Stimulated activated CD4-positive, alpha-beta T cell treated with anti-CD3 and anti-CD28 coated beads, TNF-alpha, amount 100 ng/mL, for 24 hours (primary cell): ENCODE measurements at regions not wholly inside any gene's neighbourhood (a gene's known extent, or its start where the extent isn't known, plus 50 kb on each side); places are given as distances from the start of the nearest gene placed in this dataset.

Experiments
- DNase-seq, 3 experiments: peaks; one replicate each; pipeline ENCODE4 v3.0.0-alpha.2; 2020; ENCODE audit warnings: low read depth in 3 of 3

DNA sequence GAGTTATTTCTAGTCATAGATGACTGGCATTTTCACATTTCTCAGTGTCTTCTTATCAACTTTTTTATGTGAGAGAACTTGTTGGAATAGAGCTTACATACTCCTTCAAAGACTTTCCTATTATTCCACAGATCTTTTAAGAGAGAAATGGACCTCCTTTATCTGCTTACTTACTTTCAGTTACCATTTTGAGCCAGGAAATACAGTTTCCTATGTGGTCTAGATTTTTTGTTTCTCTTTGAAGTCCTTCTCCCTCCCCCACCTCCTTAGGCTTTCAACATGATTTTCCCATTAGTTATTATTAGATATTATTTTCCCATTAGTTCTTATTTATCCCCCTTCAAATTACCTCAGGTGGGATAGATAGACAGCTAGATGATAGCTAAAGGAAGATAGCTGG lies 289.1 kb upstream of the ITGA1 start:
- no peak for DNase-seq

DNA sequence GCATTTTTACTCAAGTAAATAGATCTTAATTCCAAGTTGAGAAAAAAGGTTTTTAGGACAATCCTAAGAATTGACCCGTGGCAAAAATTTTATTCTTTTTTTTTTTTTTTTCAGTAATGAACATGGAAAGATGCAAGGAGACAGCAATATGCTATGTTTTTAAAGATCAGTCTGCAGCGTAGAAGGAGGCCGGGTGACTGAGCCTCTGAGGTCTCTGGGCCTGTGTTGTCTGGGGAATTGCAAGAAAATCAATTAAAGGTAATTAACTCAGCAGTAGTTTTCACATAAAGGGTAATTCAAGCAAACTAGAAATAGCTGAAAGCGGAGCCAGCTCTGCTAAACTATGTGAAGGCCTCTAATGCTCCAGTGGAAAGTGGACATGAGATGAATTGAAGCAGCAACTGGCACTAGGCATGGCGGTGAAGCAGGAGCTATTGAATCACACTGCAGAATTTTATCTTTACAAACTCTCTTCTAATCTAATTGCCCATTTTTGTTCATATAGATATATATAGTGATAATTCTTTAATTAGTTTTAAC lies 285.2 kb upstream of the ITGA1 start:
- no peak for DNase-seq

DNA sequence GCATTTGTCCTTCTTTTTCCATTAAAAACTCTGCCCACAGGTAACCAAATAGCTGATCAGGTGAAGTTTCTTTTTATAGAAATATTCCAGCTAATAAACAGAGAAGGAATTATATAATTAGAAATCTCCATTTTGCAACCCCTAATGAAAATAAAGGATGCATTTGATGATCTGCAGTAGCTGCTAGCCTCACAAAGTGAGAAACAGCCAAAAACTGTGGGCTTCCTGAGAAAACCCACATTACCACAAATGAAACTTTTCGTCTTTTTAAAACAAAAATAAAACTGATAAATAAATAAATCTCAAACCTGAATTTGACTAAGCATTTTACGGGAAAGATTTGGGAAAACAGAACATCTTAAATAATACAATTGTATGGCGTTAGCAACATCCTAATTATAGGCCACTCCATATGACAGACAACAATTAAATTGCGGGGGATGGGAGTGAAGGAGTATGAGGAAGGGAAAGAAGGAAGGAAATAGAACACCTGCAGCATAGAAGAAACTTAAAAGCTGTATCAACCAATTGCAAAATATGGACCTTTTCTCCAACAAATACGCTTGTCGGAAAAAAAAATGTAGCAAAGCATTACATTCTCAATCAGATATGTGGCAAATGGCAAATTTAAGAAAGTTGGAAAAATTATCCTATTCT lies 283.0 kb upstream of the ITGA1 start:
- DNase-seq = no peak

DNA sequence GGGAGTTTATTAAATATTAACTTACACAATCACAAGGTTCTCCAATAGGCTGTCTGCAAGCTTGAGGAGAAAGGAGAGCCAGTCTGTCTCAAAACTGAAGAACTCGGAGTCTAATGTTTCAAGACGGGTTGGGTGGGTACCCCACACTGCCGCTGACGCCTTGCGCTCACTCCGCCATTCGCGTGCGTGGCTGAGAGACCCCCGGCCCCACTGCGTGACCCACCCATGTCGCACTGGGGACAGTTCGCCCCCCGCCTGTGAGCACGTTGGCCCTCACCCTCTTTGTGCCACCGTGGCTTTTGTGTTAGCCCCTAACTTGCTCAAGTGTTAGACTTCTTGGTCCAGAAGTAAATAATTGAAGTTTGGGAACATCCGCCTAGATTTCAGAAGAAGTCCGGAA lies 270.0 kb upstream of the ITGA1 start:
- no peak for DNase-seq

DNA sequence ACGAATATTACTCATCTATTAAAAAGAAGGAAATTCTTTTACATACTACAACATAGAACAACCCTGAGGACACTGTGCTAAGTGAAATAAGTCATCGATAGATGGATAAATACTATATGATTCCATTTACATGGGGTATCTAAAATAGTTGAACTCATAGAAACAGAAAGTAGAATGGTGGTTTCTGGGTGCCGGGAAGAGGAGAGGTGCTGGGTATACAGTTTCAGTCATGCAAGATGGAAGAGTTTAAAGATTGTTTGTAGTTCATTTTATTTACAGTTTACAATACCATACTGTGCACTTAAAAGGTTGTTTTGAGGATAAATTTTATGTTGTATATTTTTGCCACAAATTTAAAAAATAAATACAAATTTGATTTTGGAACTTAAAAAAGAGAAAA lies 267.5 kb upstream of the ITGA1 start:
- no peak for DNase-seq

DNA sequence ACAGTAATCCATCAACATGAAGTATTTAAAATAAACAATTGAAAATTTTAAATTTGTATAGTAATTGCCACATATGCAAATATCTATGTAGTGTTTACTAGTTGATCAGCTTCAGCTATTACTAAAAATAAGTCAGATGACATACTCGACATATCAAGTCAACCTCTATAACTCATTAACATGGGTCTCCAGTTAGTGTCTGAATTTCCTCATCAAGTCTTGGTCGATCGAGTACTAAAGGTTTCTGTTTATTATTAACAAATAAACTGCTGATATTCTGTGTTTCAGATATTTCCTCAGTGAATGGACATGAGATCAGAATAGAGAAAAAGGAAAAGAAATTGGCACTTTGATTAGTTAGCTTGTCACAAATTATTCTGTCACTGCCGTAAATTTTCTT lies 266.5 kb upstream of the ITGA1 start:
- no peak for DNase-seq

DNA sequence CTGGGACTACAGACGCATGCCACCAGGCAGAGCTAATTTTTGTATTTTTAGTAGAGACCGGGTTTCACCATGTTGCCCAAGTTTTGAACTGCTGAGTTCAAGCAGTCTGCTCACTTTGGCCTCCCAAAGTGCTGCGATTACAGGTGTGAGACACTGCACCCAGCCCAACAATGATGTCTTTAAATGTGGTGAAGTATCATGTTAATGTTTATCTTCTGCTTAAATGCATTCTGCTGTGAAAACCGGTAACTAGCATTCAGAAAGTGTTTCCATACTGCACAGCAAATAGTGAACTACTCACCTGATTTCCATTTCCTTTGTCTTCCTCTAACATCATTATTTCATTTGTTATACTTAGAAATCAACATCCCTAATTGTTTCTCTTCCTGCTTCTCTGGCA lies 264.0 kb upstream of the ITGA1 start:
- no peak for DNase-seq

DNA sequence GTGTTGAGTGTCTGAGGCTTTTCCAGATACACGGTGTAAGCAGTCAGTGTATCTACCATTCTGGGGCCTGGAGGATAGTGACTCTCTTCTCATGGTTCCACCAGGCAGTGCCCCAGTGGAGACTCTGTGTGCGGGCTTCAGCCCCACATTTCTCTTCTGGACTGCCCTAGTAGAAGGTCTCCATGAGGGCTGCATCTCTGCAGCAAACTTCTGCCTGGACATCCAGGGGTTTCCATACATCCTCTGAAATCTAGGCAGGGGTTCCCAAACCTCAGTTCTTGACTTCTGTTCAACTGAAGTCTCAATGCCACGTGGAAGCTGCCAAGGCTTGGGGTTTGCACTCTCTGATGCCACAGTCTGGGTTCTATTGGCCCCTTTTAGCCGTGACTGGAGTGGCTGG lies 256.6 kb upstream of the ITGA1 start:
- DNase-seq = no peak

DNA sequence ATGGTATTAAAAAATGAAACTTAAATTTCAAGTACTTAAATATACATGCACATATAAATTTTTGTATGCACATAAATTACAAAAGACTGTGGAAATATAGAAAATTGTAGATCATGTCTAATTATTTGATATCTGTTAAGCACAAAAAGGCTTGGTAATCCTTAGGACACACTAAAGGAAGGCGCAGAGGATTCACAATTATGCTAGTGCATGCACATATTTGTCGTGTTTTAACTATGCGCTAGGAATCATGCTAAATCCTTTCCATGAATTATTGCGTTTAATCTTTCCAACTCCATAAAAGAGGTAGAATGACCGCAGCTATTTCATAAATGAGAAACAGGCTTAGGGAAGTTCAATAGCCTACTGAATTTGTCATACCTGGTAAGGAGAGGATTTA lies 244.1 kb upstream of the ITGA1 start:
- no peak for DNase-seq

DNA sequence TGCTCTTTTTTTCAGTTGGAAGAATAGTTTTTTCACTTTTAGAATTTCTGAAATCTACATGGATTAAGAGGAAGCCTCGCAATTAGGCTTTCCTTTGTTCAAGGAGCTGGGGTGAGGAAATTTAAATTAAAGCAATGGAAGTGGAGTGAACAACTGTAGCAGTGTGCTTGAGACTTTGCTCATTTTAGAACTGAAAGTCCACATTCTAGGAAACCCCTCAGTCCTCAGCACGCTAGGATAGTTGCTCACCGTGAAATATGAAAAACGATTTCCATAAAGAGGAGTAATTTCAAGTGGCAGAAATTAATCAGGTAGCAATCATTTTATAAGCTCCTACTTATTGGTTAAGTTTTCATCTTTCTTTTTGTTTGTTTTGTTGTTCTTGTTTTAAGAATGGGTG lies 243.0 kb upstream of the ITGA1 start:
- no peak for DNase-seq

DNA sequence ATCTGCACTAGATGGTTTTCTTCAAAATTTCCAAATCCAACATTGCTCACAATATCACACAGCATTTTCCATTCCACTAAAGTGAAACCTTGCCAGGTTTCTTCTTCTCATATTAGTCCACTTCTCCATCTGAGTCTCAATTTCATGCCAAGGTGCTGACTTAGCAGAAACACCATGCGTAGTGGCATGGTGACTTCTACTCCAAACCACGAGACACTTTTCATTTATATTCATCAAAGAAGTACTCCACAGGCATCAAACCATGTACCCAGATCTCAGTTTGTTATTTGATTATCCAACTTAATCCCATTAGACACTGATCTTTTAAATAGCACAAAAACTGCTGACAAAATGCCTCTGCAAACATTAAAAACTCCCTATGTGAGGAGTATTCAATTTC lies 233.4 kb upstream of the ITGA1 start:
- no peak for DNase-seq

DNA sequence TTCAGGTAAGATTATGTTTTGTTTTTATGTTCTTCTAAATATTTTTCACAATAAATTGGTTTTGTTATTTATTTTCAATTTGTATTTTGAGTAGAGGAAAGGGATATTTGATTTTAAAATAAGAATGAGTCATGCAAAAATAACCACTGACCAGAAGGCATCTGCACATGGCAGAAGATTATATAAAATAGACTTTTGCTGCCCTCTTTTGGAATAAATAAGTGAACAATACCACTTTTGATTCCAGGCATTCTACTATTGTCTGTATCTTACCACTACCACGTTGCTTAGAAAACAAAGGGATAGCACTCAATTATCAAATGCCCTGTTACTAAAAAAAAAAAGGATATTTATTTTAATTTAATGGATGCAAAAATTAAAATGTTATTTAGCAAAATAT lies 227.3 kb upstream of the ITGA1 start:
- DNase-seq = no peak

DNA sequence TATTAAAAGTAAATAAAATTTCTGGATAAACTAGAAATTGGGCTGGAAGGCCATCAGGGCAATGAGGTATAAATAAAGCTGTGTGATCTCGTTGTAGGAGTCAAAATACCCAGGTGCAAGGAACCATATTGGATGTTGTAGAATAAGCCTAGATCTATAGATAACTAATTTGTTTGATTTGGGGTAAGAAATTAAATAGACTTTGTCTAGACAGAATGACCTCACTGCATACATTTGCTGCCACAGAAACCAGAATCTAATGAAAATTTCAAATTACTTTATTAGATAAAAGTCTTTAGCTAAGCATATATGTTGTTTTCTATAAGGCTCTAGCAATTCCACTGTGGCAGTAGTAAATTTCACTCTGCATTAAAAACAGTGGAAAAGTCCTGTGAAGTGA lies 225.2 kb upstream of the ITGA1 start:
- no peak for DNase-seq

DNA sequence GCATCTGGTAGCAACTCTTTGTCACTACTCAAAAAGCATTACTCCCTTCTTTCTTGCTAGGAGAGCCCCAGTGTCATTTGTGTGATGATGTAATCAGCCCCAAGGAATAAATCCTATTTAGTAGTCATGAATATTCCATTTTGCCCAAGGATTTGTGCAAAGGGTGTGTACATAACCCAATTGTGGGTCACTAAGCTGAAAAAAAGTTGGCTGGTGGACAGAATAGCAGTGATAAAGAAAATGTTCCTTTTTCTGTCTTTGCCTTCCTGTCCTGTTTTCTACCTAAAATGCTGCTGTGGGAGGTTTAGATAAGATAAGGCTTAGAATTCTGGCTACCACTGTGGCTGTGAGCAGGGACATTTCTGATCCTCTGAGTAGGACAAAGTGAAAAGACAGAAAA lies 223.1 kb upstream of the ITGA1 start:
- DNase-seq = no peak

DNA sequence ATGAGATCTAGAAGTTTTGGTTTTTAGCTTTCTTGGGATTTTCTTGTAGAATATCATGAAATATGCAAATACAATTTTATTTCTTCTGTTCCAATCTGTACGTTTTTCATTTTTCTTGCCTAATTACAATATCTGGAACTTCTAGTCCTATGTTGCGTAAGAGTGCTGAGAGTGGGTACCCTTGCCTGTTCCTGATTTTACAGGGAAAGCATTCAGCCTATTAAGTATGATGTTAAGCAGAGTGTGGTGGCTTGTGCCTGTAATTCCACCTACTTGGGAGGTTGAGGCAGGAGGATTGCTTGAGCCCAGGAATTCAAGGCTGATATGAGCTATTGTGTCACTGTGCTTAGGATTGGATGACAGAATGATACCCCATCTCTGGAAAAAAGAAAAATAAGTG lies 210.2 kb upstream of the ITGA1 start:
- no peak for DNase-seq

DNA sequence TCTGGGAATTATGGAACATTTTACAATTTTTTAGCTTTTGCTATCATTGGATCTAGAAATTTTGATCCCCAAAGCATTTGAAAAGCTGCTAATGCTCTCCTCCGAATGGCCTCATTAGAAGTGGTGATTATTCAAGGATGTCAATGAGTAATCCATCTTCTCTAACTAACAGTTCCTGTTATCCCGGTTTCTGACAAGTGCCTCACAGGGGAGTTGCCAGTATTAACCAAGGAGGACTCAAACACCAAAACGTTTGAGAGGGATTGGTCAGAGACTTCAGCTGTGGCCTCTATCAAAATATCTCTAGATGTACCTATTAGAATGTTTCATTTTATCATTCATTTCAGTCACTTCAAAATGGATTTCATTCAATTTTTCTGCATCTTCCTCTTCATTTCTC lies 208.3 kb upstream of the ITGA1 start:
- DNase-seq = no peak

DNA sequence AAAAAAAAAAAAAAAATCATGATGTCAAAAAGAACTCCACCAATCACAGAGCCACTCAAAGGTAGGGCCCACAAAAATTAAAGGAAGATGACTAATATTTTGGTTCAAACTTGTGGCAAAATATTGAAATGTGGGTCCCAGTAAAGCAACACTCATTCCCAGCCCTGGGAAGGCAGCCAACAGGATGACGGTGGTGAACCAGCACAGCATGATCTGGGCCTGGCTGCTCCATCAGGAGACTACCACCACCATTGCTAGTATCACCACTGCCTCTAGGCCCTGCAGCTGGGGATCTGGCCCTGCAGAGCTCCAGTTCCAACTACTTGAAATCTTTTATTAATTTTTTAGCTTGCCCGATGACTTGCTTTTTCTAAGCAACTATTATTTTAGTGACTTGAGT lies 206.8 kb upstream of the ITGA1 start:
- no peak for DNase-seq

DNA sequence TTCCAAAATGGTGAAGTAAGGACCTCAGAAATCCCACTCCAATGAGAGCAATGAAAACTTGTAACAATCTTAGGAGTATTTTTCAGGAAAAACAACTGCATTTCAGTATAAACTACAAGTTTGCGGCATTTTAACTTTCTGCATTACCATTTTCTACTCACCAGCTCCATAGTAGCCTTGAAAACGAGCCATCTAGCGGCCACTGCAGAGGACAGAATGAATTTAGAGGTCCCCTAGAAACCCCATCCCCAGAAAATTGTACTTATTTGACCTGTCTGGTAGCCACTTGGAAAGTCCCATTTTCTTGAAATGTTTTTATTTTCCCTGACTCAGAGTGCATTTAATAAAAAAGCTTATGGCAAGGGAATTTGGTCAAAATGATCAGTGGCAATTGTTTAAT lies 205.4 kb upstream of the ITGA1 start:
- no peak for DNase-seq

DNA sequence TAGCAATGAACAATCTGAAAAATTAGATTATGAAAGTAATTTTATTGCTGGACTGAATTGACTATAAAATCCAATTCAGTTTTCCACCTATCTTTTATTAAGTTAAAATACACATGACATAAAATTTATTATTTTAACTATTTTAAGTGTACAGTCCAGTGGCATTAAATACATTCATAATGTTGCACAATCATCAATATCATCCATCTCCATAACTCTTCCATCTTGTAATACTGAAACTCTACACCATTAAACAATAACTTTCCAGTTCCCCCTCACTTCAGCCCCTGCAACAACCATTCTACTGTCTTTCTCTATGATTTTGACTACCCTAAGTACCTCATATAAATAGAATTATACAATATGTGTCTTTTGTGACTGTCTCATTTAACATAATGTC lies 200.6 kb upstream of the ITGA1 start:
- DNase-seq = no peak

DNA sequence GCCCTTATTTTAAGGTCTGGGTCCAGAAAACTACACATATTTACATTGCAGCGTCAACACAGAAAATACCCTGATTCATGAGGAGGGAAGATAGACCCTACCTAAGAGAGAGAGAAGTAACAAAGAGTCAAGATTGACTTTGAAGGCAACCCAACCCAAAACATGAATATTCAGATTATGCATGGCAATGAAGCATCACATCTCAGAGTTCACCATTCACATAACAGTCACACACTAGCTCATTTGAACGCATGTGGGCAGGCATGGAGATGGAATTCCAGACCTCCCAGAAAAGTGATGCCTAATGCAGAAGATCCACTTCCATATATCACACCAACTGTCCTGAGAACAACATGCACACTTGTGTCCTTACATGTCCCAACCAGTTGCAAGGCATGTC lies 190.1 kb upstream of the ITGA1 start:
- DNase-seq = no peak

DNA sequence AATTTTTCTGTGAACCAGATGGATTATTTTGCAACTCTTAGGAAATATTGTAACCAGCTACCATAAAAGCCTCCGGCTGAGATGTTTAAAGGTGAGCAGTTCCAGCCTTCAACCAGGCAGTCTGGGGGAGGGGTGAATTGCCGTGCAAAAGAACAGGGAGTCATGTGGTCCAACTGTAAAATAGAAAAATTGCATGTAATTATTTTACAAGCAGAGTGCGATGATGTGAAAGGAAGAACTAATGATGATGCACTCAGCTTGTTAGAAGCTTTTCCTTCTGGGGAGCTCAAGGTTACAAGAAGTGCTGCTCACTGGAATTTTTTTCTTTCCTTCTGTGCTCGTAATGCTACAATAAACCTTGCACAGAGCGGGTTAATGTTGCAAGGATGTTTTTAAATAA lies 188.7 kb upstream of the ITGA1 start:
- no peak for DNase-seq

DNA sequence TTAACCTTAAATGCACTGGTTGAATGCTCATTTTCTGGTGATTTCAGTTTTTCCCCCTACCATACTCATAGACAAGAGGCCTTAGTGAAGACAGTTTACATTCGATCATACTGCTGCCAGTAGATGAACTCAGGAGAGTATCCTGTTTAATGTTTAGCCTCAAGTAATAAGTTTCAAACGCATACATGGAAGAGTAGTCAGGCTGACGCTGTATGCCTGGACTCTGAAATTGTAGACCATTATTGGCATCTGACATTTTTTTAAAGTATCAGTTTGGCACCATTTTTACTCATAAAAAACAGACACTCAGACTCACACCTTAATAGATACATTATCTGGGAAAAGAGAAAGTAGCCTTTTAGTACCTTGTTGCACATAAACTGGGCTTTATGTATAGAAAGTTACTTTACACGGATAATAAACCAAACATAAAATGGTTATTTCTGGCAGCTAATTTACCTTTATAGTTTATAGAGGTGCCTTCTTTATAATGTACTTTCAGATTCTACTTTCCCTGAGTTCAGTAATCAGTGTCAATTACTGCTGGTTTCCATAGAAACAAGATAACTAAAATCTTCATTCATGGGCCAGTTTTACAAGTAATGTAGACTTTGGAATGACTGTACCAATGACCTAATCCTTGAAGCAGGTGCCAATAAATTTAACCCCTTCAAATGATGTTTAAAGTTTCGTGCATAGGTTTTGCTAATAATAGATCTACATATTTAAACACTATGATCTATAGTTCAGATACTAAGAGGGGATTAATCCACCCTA lies 183.8 kb upstream of the ITGA1 start:
- no peak for DNase-seq
